Trophoblast cell (in vitro differentiated cells and primary cell): ENCODE measurements at regions not wholly inside any gene's neighbourhood (a gene's known extent, or its start where the extent isn't known, plus 50 kb on each side); places are given as distances from the start of the nearest gene placed in this dataset.

ENCODE experiments used
- DNase-seq, 2 donors: peaks; one replicate each; pipeline ENCODE4 v3.0.0-alpha.2; 2016
- H2AFZ ChIP-seq: 2 replicates; pipeline ENCODE4 v1.6.1; 2013; ENCODE audit warnings: low read length, moderate library complexity, mild to moderate bottlenecking; ENCODE audit not compliant: insufficient read depth, poor library complexity
- H2AK5ac ChIP-seq: 2 replicates; pipeline ENCODE4 v1.6.1; 2013; ENCODE audit warnings: mild to moderate bottlenecking, low read length
- H2BK120ac ChIP-seq: 2 replicates; pipeline ENCODE4 v1.6.1; 2013; ENCODE audit warnings: low read length, mild to moderate bottlenecking, moderate library complexity; ENCODE audit not compliant: insufficient read depth, poor library complexity
- H2BK12ac ChIP-seq: 2 replicates; pipeline ENCODE4 v1.6.1; 2013; ENCODE audit warnings: mild to moderate bottlenecking, low read length, moderate library complexity
- H2BK5ac ChIP-seq: 2 replicates; pipeline ENCODE4 v1.6.1; 2013; ENCODE audit warnings: low read length, low read depth, moderate library complexity, mild to moderate bottlenecking; ENCODE audit not compliant: poor library complexity
- H3K14ac ChIP-seq: 2 replicates; pipeline ENCODE4 v1.6.1; 2013; ENCODE audit warnings: mild to moderate bottlenecking, low read length
- H3K18ac ChIP-seq: 2 replicates; pipeline ENCODE4 v1.6.1; 2013; ENCODE audit warnings: mild to moderate bottlenecking, low read length
- H3K23ac ChIP-seq: 2 replicates; pipeline ENCODE4 v1.6.1; 2013; ENCODE audit warnings: low read length
- H3K27ac ChIP-seq: 2 replicates; pipeline ENCODE4 v1.5.1; 2013; ENCODE audit warnings: low read depth, mild to moderate bottlenecking, inconsistent platforms, low read length, moderate library complexity
- H3K27me3 ChIP-seq: 2 replicates; pipeline ENCODE4 v1.6.1; 2013; ENCODE audit warnings: inconsistent platforms, mild to moderate bottlenecking, low read length, moderate library complexity; ENCODE audit not compliant: insufficient read depth
- H3K36me3 ChIP-seq, 2 experiments: 1 replicate in 1 of 2; 2 replicates in 1 of 2; pipeline ENCODE4 v1.6.1; 2013; ENCODE audit warnings: low read length in 2 of 2, mild to moderate bottlenecking in 2 of 2, moderate library complexity in 1 of 2; ENCODE audit not compliant: insufficient read depth in 2 of 2, control insufficient read depth in 1 of 2
- H3K4ac ChIP-seq: 2 replicates; pipeline ENCODE4 v1.6.1; 2013; ENCODE audit warnings: low read depth, mild to moderate bottlenecking, low read length, moderate library complexity
- H3K4me1 ChIP-seq, 2 experiments: 1 replicate in 1 of 2; 2 replicates in 1 of 2; pipeline ENCODE4 v1.6.1; 2013; ENCODE audit warnings: low read length in 2 of 2, mild to moderate bottlenecking in 2 of 2, moderate library complexity in 1 of 2; ENCODE audit not compliant: insufficient read depth in 2 of 2, control insufficient read depth in 1 of 2
- H3K4me2 ChIP-seq: 2 replicates; pipeline ENCODE4 v1.6.1; 2013; ENCODE audit warnings: inconsistent platforms, mild to moderate bottlenecking, low read length, moderate library complexity
- H3K4me3 ChIP-seq: 2 replicates; pipeline ENCODE4 v1.5.1; 2013; ENCODE audit warnings: mild to moderate bottlenecking, low read depth, low read length, inconsistent platforms
- H3K79me1 ChIP-seq: one replicate; pipeline ENCODE4 v1.6.1; 2013; ENCODE audit warnings: low read length
- H3K79me2 ChIP-seq: 2 replicates; pipeline ENCODE4 v1.6.1; 2013; ENCODE audit warnings: low read length, mild to moderate bottlenecking; ENCODE audit not compliant: control insufficient read depth, insufficient read depth, poor library complexity
- H3K9ac ChIP-seq: 2 replicates; pipeline ENCODE4 v1.6.1; 2013; ENCODE audit warnings: mild to moderate bottlenecking, low read length
- H3K9me3 ChIP-seq: 2 replicates; pipeline ENCODE4 v1.6.1; 2013; ENCODE audit warnings: low read depth, mild to moderate bottlenecking, control low read depth, inconsistent platforms, low read length; ENCODE audit not compliant: insufficient read depth
- H4K12ac ChIP-seq: 2 replicates; pipeline ENCODE4 v1.6.1; 2013; ENCODE audit warnings: low read depth, mild to moderate bottlenecking, low read length, moderate library complexity
- H4K8ac ChIP-seq: 2 replicates; pipeline ENCODE4 v1.6.1; 2013; ENCODE audit warnings: low read depth, mild to moderate bottlenecking, low read length, moderate library complexity
- H4K91ac ChIP-seq: one replicate; pipeline ENCODE4 v1.6.1; 2013; ENCODE audit warnings: low read depth, mild to moderate bottlenecking, low read length, moderate library complexity
- WGBS: extraction: QIAGEN DNeasy Blood & Tissue Kit; methylation state at CpG from one replicate; pipeline ENCODE4 v1.1.7; 2013; ENCODE audit warnings: missing lambda C conversion rate; ENCODE audit not compliant: insufficient read length, insufficient coverage; ENCODE audit errors: extremely low coverage; 5-methylcytosine and 5-hydroxymethylcytosine counted together

DNA sequence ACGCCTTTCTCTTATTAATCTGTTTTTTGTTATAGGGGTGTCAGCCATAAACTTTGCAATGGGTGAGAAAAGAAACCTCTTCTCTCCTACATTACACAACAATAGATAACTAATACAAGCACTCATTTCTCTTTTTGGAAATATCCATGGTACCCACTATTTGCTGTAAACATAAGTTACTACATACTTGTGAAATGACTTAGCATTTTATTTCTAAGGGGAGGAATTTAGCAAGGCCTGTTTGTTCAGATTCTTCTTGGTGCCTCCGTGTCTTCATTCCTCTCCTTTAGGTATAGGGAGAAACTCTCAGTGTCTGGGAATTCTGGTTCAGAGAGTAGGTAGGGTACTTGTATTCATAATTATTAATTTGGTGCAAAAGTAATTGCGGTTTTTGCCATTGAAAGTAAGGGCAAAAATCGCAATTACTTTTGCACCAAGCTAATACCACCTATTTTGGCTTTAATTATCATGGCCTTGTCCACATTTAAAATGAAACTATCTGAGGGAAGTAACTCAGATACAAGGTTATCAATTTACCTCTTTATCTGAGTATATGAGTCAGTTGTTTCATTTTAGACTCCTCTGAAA, 134.8 kb downstream of the MREG start:
- Histone ChIP-seq H4K8ac (peak overlapping the region; percentile 88), H3K4me2 (no peak overlapping the region), H3K18ac (peak overlapping the region; percentile 72), H2BK5ac (peak overlapping the region; percentile 96), H3K4me3 (no peak overlapping the region), H3K27me3 (no peaks in the 10 kb centered on the region), H3K14ac (peak overlapping the region; percentile 77), H3K79me2 (peaks cover 7% of the 10 kb centered on the region), H3K36me3 (no peaks in the 10 kb centered on the region), H2BK120ac (peak overlapping the region; percentile 88), H3K9me3 (no peaks in the 10 kb centered on the region), H3K4me1 (peaks cover 10 to 12% of the 10 kb centered on the region in 2 experiments), H3K23ac (no peak overlapping the region), H4K12ac (no peak overlapping the region), H2BK12ac (peak overlapping the region; percentile 73), H3K27ac (peak overlapping the region; percentile 92), H4K91ac (peak overlapping the region; percentile 95), H2AFZ (no peak overlapping the region), H3K79me1 (peaks cover 42% of the 10 kb centered on the region), H3K4ac (no peak overlapping the region), H2AK5ac (no peak overlapping the region), H3K9ac (no peak overlapping the region)
- WGBS: no CpG with 5 or more reads among the region's 4 CpGs
- peak; percentile 82 to 98 for DNase-seq

DNA sequence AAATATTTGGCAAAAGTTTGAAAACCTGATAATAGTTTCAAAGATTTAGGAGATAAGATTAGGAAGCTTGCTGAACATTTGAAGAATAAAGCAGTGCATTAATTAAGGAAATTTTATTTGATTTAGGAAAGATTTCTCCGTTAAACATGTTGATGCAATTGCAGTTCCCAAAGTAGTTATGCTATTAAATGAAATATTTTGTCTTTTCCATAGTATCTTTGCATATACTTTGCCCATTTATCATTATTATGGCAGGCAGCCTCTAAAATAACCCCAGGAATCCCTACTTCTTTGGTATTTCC, 136.5 kb downstream of the MREG start:
- peaks cover 5% of the 10 kb centered on the region for H3K79me2 ChIP-seq
- H2BK5ac ChIP-seq: no peak overlapping the region
- DNase-seq: no peak
- H4K8ac ChIP-seq: no peak overlapping the region
- H3K4me2 ChIP-seq: no peak overlapping the region
- no peak overlapping the region for H2BK12ac ChIP-seq
- no CpG with 5 or more reads among the region's 1 CpG for WGBS
- H2AK5ac ChIP-seq: no peak overlapping the region
- no peak overlapping the region for H4K12ac ChIP-seq
- H3K4me1 ChIP-seq: peaks cover 10 to 12% of the 10 kb centered on the region in 2 experiments
- no peak overlapping the region for H2BK120ac ChIP-seq
- no peak overlapping the region for H3K18ac ChIP-seq
- H3K14ac ChIP-seq: no peak overlapping the region
- H3K4me3 ChIP-seq: no peak overlapping the region
- H3K36me3 ChIP-seq: no peaks in the 10 kb centered on the region
- H3K4ac ChIP-seq: no peak overlapping the region
- H3K27ac ChIP-seq: peak overlapping the region; percentile 92
- no peak overlapping the region for H3K23ac ChIP-seq
- H3K27me3 ChIP-seq: no peaks in the 10 kb centered on the region
- no peak overlapping the region for H4K91ac ChIP-seq
- no peak overlapping the region for H2AFZ ChIP-seq
- no peak overlapping the region for H3K9ac ChIP-seq
- H3K9me3 ChIP-seq: no peaks in the 10 kb centered on the region
- H3K79me1 ChIP-seq: peaks cover 39% of the 10 kb centered on the region

DNA sequence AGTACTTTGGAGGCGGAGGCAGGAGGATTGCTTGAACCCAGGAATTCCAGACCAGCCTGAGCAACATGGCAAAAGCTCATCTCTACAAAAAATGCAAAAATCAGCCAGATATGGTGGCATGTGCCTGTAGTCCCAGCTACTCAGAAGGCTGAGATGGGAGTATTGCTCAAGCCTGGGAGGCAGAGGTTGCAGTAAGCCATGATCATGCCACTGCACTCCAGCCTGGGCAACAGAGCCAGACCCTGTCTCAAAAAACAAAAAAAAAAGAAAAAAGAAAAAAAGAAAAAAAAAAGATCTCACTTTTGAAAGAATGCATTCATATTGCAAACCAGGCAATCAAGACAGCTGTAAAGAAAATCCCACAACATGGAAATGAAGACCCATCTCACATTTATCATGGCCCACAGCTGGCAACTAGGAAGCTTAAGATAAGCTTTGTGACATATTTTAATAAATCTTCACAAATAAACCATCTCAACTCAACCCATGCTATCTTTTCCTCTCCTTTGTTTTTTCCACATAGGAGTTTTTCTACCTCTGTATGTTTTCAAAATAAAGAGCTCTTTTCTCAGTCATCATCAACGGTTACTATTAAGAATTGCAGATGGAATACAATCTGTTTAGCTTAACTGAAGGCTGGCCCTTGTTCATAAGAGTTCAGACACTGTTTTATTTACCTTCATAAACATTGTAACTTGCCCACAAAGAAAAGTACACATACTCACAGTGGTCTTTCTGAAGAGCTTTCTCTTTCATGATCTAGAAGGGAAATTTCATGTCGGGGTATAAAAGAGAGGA, 137.0 kb downstream of the MREG start:
- Histone ChIP-seq H3K4ac (no peak overlapping the region), H2BK5ac (peak overlapping the region; percentile 56), H3K4me2 (no peak overlapping the region), H2AFZ (no peak overlapping the region), H2BK12ac (peak overlapping the region; percentile 96), H3K9me3 (no peaks in the 10 kb centered on the region), H4K91ac (peak overlapping the region; percentile 85), H3K79me1 (peaks cover 37% of the 10 kb centered on the region), H3K4me3 (no peak overlapping the region), H4K8ac (peak overlapping the region; percentile 54), H2AK5ac (peak overlapping the region; percentile 59), H3K79me2 (peaks cover 5% of the 10 kb centered on the region), H3K23ac (no peak overlapping the region), H3K27ac (no peak overlapping the region), H3K27me3 (no peaks in the 10 kb centered on the region), H2BK120ac (no peak overlapping the region), H3K14ac (peak overlapping the region; percentile 17), H3K36me3 (no peaks in the 10 kb centered on the region), H4K12ac (no peak overlapping the region), H3K9ac (no peak overlapping the region), H3K4me1 (peaks cover 10 to 13% of the 10 kb centered on the region in 2 experiments), H3K18ac (no peak overlapping the region)
- no CpG with 5 or more reads among the region's 3 CpGs for WGBS
- DNase-seq: peak in 1 of 2 donors; percentile 16

DNA sequence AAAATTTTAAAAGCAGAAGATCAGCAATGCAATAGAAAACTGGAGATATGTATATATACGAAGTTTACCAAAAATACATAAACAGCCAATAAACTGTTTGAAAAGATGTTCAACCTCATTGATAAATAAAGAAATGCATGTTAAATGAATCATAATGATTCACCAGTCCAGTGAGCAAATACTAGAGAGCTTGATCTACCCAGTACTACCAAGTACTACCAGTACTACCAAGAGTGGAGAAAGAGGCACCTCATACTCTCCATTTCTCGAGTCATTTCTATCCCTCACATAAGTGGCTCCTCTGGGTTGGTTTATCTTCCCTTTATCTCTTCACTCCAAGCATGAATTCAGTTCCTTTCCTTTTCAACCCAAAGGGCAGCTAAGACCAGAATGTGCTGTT, 138.9 kb downstream of the MREG start:
- peak in 1 of 2 donors; percentile 13 for DNase-seq
- no peak overlapping the region for H3K23ac ChIP-seq
- no peak overlapping the region for H2BK120ac ChIP-seq
- no peak overlapping the region for H2AK5ac ChIP-seq
- H3K14ac ChIP-seq: no peak overlapping the region
- H3K36me3 ChIP-seq: no peaks in the 10 kb centered on the region
- no peak overlapping the region for H4K12ac ChIP-seq
- H3K27me3 ChIP-seq: no peaks in the 10 kb centered on the region
- no peak overlapping the region for H3K4me3 ChIP-seq
- H2AFZ ChIP-seq: no peak overlapping the region
- H3K27ac ChIP-seq: no peak overlapping the region
- H3K4me1 ChIP-seq: peaks cover 9 to 16% of the 10 kb centered on the region in 2 experiments
- no peaks in the 10 kb centered on the region for H3K9me3 ChIP-seq
- no CpG with 5 or more reads among the region's 2 CpGs for WGBS
- no peak overlapping the region for H4K8ac ChIP-seq
- no peak overlapping the region for H4K91ac ChIP-seq
- H2BK12ac ChIP-seq: no peak overlapping the region
- peaks cover 32% of the 10 kb centered on the region for H3K79me1 ChIP-seq
- H3K79me2 ChIP-seq: peaks cover 3% of the 10 kb centered on the region
- no peak overlapping the region for H3K4me2 ChIP-seq
- H3K4ac ChIP-seq: no peak overlapping the region
- H3K9ac ChIP-seq: no peak overlapping the region
- H2BK5ac ChIP-seq: no peak overlapping the region
- H3K18ac ChIP-seq: no peak overlapping the region
